Hypothalamus (tissue), 51 donors: ENCODE measurements at regions not wholly inside any gene's neighbourhood (a gene's known extent, or its start where the extent isn't known, plus 50 kb on each side); places are given as distances from the start of the nearest gene placed in this dataset.
A peak's percentile ranks its signal among the peaks of the same experiment; 100 is the strongest.

ENCODE experiments used
- DNase-seq, 51 donors: peaks; one replicate each; lab custom pipeline; 2025; lab: John Stamatoyannopoulos, UW

- no peak for DNase-seq
These were observed 785.5 kb upstream of the HS6ST1 start for GRCh38 chr2:129103936-129104878.

- DNase-seq: no peak
These were observed 793.5 kb upstream of the HS6ST1 start for GRCh38 chr2:129112181-129112580.

- DNase-seq: no peak
These were observed 795.1 kb upstream of the HS6ST1 start for GRCh38 chr2:129113776-129114175.

- DNase-seq: peak in 1 of 51 donors; percentile 3
These were observed 798.8 kb upstream of the HS6ST1 start for GRCh38 chr2:129117434-129117833.

DNA sequence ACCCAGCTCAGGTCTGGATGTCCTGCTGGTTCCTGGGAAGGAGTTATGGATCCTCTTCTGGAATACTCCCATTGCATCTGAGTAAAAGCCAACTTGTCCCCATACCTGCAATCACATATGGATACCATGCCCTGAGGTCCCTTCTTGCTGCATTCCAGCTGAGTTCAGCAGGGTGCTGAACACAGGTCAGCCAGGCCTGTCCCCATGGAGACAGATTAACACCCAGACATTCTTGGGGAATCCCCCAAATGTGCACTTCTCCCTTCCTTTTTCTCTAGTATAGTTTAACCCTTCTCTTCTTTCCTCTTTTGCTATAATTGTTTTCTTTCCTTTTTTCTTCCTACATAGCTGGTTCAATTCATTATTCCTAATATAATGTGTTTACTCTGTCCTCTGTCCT, 799.6 kb upstream of the HS6ST1 start:
- no peak for DNase-seq

DNA sequence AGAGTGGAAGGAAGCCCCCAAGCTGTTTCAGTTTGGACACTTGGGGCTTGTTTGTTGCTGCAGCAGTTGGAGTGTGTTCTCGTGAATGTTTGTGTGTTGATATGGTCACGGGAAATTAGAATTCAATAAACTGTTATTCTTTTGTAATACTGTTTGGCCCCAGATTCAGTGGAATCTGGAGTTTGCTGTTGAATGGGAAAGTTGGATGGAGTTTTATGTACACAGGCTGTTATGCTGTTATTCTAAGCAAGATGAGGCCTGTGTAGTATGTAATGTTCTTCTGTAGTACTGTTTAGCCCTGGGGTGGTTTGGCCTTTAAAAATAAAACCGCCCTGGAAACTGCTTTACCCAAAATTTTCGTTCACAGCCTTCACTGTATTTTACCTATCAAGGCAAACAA, 810.4 kb upstream of the HS6ST1 start:
- DNase-seq: no peak

DNA sequence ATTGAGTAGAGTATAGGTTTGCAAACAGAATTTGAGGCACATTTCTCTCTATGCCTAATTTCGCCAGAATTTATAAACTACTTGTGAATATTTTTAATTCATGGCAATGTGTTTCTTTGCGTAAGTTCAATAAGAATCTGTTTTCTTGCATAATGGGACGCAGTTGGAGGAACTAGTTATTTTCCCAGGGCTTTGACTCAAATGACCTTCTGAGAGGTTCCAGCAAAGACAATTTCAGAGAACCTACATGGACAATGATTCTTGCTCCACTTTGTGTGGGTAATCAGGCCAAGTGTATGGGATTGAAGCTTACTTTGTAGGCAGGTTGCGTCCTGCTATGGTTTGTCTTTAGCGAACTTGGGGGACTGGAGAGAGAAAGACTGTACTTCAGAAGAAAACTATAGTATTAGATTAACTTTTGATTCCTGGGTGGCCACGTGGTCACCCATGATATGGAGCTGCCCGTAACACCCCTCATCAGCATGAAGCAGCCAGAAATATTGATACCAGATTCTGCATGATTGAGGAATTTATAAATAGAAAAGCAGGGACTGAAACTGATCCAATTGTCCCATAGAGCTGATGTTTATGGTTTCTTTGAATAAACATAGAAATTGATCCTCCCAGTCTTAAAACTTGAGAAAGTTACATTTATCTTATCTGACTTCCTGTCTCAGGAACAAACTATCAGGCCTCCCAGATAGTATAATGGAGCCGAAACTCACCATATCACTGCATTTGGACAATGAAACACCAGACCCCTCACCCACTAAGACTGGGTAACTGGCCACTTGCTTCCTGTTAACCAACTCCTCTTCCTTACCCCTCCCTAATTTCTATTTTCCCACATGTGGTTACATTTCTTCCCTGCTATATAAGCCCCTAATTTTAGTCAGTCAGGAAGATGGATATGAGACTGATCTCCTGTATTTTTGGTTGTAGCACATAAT, 815.3 kb upstream of the HS6ST1 start:
- DNase-seq: no peak

DNA sequence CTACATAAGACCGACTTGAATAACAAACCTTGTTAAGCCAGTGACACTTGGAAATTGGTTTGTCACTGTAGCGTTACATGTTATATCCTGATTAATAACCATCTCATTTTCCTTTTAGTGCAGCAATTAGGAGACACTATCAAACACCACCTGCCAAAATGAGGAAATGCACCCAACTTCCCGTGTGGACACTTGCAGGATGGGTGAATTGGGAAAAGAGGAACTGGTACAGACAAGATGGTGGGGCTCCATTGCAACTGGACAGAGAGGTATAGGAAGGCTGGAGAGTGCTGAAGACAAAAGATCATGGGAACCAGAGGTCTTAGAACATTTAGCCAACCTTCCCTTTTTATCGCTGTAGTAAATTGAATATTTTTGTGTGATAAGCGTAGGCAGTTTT, 816.3 kb upstream of the HS6ST1 start:
- DNase-seq: no peak

GRCh38 chr2:129139380-129139779, 820.7 kb upstream of the HS6ST1 start:
- no peak for DNase-seq

- no peak for DNase-seq
These were observed 823.8 kb upstream of the HS6ST1 start for GRCh38 chr2:129142465-129142864.

DNA sequence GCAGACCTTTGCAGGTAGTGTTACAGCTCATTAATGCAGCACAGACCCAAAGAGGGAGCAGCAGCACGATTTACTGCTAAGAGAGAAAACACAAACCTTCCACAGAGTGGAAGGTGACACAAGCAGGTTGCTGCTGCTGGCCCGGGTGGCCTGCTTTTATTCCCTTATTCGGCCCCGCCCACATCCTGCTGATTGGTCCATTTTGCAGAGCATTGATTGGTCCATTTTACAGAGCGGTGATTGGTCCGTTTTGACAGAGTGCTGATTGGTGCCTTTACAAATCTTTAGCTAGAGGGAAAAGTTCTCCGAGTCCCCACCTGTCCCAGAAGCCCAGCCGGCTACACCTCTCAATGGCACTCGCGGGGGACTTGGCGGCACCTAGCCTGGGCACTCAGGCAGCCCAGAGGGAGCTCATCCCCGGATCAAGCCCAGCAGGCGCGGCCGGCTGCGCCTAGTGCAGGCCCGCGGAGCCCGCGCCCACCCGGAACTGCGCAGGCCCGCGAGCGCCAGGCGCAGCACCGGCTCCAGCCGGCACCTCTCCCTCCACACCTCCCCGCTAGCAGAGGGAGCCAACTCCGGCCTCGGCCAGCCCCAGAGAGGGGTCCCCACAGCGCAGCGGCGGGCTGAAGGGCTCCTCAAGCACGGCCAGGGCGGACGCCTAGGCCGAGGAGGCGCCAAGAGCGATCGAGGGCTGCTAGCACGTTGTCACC, 825.6 kb upstream of the HS6ST1 start:
- no peak for DNase-seq

GRCh38 chr2:129152514-129152913, 827.0 kb upstream of the RAB6C start:
- DNase-seq: no peak

- peak in 1 of 51 donors; percentile 2 for DNase-seq
These were observed 818.6 kb upstream of the RAB6C start for GRCh38 chr2:129160879-129161278.

DNA sequence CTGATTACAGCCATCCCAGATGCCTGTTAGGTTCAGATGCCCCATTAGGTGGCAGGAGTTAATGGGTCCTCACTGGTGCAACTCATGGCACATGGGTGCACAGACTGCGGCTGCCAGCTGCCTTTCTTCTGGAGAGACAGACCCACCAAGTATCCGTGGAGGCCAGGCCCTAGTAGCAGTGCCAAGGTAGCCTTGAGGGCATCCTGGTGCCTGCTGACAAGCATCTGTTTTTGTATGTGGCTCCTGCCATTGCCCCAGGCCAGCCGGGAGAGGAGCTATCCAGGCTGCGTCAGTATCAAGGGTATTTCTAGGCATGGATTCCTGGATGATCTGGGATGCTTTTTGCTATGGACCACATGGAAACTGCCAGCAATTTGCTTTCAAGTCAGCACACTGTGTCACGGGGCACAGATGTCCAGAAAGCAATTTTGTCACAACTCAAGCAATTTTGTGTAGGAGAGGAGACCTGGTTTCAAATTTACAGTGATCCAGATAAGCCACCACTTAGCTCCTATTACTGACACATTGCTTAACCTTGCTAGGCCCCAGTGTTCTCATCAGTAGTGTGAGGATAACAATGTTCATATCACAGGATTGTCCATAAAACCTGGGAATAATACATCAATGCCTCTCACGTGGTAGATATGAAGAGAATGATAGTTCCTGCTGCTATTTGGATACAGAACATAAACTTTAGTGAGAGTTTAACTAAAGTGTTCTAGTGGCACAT, 815.1 kb upstream of the RAB6C start:
- DNase-seq: no peak

GRCh38 chr2:129165006-129165405, 814.5 kb upstream of the RAB6C start:
- no peak for DNase-seq

DNA sequence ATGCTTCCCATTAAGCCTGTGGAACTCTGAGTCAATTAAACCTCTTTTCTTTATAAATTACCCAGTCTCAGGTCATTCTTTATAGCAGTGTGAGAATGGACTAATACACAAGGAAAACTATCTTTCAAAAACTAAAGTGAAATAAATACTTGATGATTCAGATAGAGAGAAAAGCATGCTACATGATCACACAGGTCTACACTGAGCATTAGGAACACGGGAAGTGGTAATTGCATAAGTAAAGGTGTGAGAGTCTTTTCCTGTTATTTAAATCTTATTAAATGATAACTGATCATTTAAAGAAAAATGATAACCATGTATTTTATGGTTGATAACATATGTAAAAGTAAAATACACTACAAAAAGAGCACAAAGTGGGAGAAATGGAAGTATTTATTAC, 812.0 kb upstream of the RAB6C start:
- DNase-seq: no peak

- DNase-seq: no peak
These were observed 808.9 kb upstream of the RAB6C start for GRCh38 chr2:129170570-129170969.

- DNase-seq: no peak
These were observed 805.3 kb upstream of the RAB6C start for GRCh38 chr2:129174143-129174542.

- no peak for DNase-seq
These were observed 804.4 kb upstream of the RAB6C start for GRCh38 chr2:129175051-129175450.

- DNase-seq: no peak
These were observed 803.1 kb upstream of the RAB6C start for GRCh38 chr2:129176375-129176774.
